PFSK-1 (cell line): ENCODE measurements at regions not wholly inside any gene's neighbourhood (a gene's known extent, or its start where the extent isn't known, plus 50 kb on each side); places are given as distances from the start of the nearest gene placed in this dataset.

Source experiments
- FOXP2 ChIP-seq: optimal IDR thresholded peaks from 2 replicates; pipeline ENCODE3; 2011; ENCODE audit warnings: borderline replicate concordance, control low read depth, inconsistent platforms; ENCODE audit not compliant: insufficient read depth; ENCODE audit errors: extremely low read length, extremely low read depth
- POLR2AphosphoS5 ChIP-seq: IDR thresholded peaks from 2 replicates; pipeline ENCODE4 v1.6.1; 2012; ENCODE audit warnings: low read depth, mild to moderate bottlenecking, control low read depth, low read length, moderate library complexity
- SIN3A ChIP-seq: IDR thresholded peaks from 2 replicates; pipeline ENCODE4 v1.6.1; 2012; ENCODE audit warnings: mild to moderate bottlenecking, low read length, moderate library complexity, borderline replicate concordance; ENCODE audit not compliant: insufficient read depth
- TAF1 ChIP-seq: IDR thresholded peaks from 2 replicates; pipeline ENCODE4 v1.6.1; 2012; ENCODE audit warnings: low read length, control low read depth, borderline replicate concordance; ENCODE audit not compliant: insufficient read depth
- TF ChIP-seq, protein P1 (sequence below), 2 experiments: IDR thresholded peaks; 2 replicates each; pipeline versions ENCODE4 v1.6.1 to v1.8.0; 2011 to 2012; ENCODE audit warnings: low read depth in 2 of 2, low read length in 2 of 2, control low read depth in 1 of 2, inconsistent platforms in 1 of 2, mild to moderate bottlenecking in 1 of 2, moderate library complexity in 1 of 2; ENCODE audit not compliant: insufficient read depth in 1 of 2

DNA sequence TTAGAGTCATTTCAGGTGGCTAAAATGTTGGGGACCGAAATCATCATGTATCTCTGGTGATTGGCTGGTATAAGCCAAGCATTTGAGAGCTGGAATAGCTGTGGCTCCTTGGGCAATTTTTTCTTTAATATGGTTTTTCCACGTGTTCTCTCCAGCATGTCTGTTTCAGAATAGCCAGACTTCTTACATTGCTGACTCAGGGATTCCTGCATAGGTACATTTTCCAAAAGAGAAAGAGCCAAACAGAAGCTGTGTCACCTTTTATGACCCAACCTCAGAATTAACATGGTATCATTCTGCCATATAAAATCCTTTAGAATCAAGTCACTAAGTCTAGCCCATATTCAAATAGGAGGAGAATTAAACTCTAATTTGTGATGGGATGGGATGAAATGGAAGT lies 74.8 kb upstream of the TSLP start:
- no peak for TF ChIP-seq FOXP2
- no peak for TF ChIP-seq TAF1
- TF ChIP-seq, protein P1, sequence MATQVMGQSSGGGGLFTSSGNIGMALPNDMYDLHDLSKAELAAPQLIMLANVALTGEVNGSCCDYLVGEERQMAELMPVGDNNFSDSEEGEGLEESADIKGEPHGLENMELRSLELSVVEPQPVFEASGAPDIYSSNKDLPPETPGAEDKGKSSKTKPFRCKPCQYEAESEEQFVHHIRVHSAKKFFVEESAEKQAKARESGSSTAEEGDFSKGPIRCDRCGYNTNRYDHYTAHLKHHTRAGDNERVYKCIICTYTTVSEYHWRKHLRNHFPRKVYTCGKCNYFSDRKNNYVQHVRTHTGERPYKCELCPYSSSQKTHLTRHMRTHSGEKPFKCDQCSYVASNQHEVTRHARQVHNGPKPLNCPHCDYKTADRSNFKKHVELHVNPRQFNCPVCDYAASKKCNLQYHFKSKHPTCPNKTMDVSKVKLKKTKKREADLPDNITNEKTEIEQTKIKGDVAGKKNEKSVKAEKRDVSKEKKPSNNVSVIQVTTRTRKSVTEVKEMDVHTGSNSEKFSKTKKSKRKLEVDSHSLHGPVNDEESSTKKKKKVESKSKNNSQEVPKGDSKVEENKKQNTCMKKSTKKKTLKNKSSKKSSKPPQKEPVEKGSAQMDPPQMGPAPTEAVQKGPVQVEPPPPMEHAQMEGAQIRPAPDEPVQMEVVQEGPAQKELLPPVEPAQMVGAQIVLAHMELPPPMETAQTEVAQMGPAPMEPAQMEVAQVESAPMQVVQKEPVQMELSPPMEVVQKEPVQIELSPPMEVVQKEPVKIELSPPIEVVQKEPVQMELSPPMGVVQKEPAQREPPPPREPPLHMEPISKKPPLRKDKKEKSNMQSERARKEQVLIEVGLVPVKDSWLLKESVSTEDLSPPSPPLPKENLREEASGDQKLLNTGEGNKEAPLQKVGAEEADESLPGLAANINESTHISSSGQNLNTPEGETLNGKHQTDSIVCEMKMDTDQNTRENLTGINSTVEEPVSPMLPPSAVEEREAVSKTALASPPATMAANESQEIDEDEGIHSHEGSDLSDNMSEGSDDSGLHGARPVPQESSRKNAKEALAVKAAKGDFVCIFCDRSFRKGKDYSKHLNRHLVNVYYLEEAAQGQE (IDR thresholded peaks at IDR 0.05; ENCODE audit: insufficient read depth in 1 of 2, low read depth in 2 of 2, low read length in 2 of 2) = no peak
- TF ChIP-seq POLR2AphosphoS5 = no peak
- no peak for TF ChIP-seq SIN3A

GRCh38 chr5:111002036-111002435 lies 69.5 kb upstream of the TSLP start:
- TF ChIP-seq POLR2AphosphoS5 (no peak), FOXP2 (no peak), SIN3A (no peak), TAF1 (no peak)
- TF ChIP-seq, protein P1 (IDR thresholded peaks at IDR 0.05; ENCODE audit: insufficient read depth in 1 of 2, low read depth in 2 of 2, low read length in 2 of 2) = no peak

DNA sequence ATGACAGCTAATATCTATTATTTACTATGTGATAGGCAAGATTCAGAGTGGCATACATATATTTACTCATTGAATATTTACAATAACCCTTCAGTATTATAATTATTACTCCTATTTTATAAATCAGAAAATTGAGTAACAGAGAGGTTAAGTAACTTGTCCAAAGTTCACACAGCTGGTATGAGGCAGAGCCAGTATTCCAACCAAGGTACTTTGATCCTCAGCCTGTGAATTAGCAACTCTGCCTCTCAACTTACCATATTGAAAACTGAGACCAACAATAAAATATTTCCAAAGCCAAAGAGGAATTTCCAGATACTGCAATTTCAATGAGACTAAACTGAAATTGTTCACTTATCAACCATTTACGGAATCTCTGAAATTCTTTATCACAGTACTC lies 67.9 kb upstream of the TSLP start:
- TF ChIP-seq FOXP2 (no peak), POLR2AphosphoS5 (no peak), TAF1 (no peak), SIN3A (no peak)
- TF ChIP-seq, protein P1 (IDR thresholded peaks at IDR 0.05; ENCODE audit: insufficient read depth in 1 of 2, low read depth in 2 of 2, low read length in 2 of 2) = no peak

- TF ChIP-seq, protein P1 (IDR thresholded peaks at IDR 0.05; ENCODE audit: insufficient read depth in 1 of 2, low read depth in 2 of 2, low read length in 2 of 2) = no peak
- TF ChIP-seq POLR2AphosphoS5 (no peak), FOXP2 (no peak)
These were observed 67.2 kb upstream of the TSLP start for GRCh38 chr5:111004291-111004690.

- TF ChIP-seq FOXP2 (no peak), SIN3A (no peak), POLR2AphosphoS5 (no peak), TAF1 (no peak)
- TF ChIP-seq, protein P1 (IDR thresholded peaks at IDR 0.05; ENCODE audit: insufficient read depth in 1 of 2, low read depth in 2 of 2, low read length in 2 of 2) = no peak
These were observed 60.7 kb upstream of the TSLP start for GRCh38 chr5:111010783-111011182.
